SIG-M5 treated with dmso at 0.1 percent for 504 hours (cell line): ENCODE measurements at regions not wholly inside any gene's neighbourhood (a gene's known extent, or its start where the extent isn't known, plus 50 kb on each side); places are given as distances from the start of the nearest gene placed in this dataset.

Experiments
- DNase-seq: peaks from one replicate; lab custom pipeline; 2025; ENCODE audit not compliant: unreplicated experiment; lab: John Stamatoyannopoulos, UW

- DNase-seq = no peak
Measured at GRCh38 chr2:29974086-29974485, 52.7 kb upstream of the ALK start.

DNA sequence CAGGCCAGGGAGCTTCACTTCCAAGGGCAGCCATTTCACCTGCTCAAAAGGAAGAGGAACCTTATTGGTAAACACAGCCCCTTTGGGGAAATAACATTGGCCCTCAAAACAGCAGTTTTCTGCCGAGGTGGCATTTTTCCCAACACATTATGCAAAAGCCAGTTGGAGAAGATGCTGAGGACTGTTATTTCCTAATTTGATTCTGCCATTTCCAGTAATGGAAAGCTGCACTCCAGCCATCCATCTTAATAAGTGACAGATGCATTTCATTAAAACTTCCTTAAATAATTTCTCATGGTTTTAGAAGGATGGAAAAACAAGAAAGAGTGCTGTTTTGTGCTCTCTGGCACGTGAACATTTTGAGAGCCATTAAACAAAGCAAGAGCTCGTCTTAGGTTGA, 55.9 kb upstream of the ALK start:
- DNase-seq = no peak

- no peak for DNase-seq
Measured at GRCh38 chr2:29981402-29981801, 60.0 kb upstream of the ALK start.

DNA sequence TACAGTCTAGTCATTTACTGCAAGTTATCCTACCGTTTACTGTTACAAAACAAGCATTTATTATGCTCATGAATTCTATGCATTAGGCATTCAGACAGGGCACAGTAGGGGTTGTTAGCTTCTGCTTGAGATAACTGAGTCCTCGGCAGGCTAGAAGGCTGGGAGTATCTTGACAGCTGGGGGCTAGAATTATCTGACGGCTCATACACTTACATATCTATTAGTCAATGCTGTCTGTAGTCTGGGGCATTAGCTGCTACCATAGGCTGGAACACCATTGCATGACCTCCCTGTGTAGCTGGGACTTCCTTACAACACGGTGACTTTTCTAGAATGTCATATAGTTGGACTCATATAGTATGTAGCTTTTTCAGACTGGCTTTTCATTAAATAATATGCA, 61.9 kb upstream of the ALK start:
- no peak for DNase-seq

DNA sequence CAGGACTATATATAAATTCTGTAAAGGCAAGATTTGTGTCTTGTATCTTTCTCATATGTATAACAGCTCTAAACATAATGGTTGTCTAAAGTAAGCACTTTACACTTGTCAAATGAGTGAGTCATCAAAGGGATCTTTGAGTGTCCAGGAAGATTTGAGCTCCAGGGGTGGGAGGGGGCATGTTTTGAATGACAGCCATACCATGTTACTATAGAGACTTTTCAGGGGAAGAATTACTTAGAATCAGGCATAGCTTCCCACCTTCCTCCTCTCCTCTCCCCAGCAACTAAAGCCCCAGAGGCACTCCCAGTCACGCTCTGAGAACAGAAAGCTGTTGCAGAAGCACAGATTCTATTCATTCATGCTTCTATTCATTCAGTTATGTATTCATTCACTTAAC, 65.8 kb upstream of the ALK start:
- no peak for DNase-seq

DNA sequence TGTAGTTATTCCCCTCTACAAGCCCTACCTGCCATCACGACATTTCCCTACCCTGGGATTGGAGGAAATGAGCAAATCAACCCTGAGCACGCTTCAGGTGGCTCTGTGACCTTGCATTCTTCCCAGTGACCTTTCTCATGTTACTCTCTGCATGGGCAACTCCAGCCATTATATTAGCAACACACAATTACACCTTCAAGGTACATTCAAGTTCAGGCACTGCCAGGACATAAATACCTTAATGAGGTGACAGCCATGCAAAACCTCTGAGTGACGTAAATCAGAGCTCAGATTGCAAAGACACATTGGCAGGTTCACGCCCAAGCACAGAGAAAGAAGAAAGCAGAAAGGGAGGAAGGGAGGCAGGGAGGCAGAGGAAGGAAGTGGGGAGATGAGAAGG, 68.7 kb upstream of the ALK start:
- DNase-seq = no peak

GRCh38 chr2:29991086-29991485, 69.7 kb upstream of the ALK start:
- DNase-seq = no peak

GRCh38 chr2:29995241-29995640, 73.9 kb upstream of the ALK start:
- no peak for DNase-seq

DNA sequence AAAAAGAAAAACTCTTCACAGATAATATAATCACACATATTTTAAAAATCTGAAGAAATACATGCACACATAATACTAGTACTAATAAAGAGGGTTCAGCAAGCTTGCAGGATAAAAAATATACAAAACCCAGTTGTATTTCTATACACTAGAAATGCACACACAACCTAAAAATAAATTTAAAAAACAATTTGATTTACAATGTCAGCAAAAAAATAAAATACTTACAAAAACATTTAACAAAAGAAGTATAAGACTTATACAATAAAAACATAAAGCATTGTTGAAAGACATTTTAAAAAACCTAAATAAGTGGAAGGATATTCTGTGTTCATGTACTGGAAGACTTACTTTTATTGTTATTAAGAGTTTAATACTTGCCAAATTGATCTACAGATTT, 81.7 kb upstream of the ALK start:
- DNase-seq = no peak

- DNase-seq = no peak
Measured at GRCh38 chr2:30022444-30023071, 101.2 kb upstream of the ALK start.

DNA sequence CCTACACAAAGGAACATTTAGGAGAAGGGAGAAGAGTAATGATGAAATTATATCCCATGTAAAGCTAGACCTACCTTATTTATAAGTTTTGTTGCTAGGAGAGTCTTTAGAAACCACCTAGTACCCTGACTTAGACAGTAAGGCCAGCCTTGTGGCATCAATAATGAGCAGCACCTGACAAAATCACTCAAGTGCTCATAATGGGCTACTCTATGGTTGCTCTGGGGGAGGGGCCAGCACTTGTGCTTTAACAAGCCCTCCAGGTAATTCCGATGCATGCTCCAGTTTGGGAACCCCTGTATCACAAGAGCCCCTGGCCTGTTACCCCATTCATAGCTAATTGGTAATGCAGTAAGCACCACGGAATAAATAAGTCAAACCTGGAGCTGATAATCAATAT, 102.9 kb upstream of the ALK start:
- no peak for DNase-seq

DNA sequence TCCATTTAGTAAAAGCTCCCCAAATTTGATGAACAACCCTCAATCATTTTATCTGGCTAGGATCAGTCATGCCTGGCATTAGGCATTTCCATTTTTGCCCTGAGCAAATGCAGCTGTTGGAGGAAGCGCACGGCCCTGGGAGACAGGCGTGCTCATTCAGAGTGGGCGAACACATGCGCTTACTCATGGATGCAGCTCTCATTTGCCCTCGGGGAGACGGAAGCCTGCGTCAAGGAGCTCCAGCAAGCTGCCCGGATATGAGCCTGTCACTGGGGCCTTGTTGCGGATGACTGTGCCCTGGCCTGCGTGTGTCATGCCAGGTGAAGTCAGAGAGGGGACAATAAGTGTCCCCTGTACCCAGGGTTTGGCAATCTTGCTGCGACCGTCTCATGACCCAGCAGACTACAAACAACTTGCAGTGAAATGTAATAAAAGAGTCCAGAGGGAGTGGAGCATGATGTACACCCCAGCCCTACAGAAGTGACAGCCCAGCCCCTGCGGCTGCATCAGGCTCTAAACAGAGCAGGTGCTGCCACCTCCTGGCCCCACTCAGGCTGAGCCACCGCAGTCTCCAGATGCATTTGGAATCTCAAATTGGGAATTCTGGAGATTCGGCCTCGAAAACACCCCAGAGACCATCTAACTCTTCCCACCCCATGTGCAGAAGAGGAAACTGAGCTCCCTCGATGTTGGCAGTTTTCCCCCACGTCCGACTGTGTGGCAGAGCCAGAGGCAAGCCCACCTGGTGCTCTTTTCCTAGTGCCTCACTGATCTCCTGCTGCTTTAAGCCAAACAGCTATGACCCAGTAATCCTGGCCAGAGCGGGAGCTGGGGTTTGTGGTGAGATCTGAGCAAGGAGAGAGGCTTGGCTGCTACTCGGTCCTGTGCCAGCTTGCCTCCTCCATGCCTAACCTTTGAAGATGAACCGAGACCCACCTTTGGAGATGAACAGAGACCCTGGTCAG, 105.0 kb upstream of the ALK start:
- no peak for DNase-seq

GRCh38 chr2:30029804-30030203, 108.4 kb upstream of the ALK start:
- DNase-seq = no peak

- peak; percentile 11 for DNase-seq
Measured at GRCh38 chr2:30030361-30030760, 109.0 kb upstream of the ALK start.

- no peak for DNase-seq
Measured at GRCh38 chr2:30031184-30031583, 109.8 kb upstream of the ALK start.

DNA sequence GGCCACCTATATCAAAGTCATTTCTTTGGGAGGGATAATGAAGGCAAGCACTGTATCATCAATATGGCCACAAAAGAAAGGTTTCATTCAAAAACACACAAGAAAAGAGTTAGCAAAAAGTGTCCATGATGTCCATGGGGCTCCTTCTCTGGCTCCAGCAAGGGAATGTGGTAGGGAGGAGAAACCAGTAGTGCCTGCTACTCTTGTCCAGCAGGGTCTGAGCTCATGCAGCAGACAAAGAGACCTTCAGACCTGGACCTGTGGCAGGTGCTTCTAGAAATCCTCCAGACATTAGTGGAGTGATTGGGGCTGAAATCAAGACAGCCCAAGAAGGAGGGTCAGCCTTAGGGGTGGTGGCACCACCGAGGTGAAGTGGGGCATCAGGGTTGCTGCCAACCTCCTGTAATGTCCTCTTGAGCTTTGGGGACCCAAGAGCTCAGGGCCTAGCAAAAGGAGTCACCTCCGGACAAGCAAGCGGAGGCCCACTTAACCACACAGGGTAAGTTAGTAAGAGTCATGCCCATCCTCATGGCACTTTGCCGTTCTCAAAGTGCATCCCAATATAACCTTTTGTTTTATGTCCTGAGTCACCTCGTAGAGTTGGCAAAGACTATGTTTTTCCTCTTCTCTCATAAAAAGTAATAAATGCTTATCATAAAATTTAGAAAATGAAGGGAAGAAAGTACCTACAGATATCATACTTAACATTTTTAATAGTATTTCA, 112.6 kb upstream of the YPEL5 start:
- no peak for DNase-seq

- DNase-seq = no peak
Measured at GRCh38 chr2:30037016-30037415, 109.8 kb upstream of the YPEL5 start.

DNA sequence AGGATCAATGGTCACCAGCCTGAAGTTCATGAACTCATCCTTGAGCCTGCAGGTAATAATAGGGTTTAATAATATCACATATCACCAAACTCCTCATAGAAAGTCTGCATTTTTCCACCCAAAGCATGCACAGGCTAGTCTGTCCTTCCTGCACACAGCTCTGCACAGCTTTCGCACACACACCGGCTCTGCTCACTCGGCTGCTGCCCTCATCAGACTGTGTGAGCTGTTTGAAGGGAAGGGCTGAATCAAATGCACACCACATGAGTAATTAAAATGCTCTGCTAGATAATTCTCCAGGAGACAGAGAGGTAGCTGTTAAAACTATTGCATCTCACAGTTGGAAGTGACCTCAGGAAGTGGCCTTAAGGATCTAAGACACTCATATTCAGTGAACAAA, 108.4 kb upstream of the YPEL5 start:
- DNase-seq = no peak

GRCh38 chr2:30039101-30039500, 107.7 kb upstream of the YPEL5 start:
- no peak for DNase-seq

DNA sequence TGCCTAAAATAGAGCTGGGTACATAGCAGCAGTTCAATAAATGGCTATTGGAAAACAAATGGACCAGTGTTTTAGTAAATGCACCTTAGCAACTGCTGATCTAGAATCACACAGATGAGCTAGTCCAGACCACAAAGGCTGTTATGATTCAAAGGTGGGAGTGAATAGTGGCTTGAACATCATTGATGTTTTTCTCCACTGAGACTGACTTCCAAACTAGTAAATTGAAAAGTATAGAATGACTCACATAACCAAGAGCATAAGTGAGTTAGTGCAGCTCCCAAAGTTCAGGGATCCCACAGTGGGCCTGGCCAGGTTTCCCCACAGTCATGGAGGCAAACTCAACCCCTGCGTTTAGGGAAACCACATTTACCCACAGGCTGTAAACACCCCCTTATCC, 106.7 kb upstream of the YPEL5 start:
- no peak for DNase-seq

DNA sequence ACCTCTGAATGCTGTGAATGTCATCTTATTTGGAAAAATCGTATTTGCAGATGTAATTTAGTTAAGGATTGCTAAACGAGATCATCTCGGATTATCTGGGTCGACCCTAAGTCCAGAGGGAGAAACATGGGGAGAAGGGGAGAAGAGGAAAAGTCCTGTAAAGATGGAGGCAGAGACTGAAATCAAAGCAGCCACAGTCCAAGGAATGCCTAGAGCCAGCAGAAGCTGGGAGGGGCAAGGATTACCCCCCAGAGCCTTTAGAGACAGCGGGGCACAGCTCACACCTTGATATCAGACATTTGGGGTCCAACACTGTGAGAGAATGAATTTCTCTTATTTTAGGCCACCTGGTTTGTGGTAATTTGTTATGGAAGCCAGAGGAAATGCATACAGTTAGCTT, 104.9 kb upstream of the YPEL5 start:
- DNase-seq = no peak

DNA sequence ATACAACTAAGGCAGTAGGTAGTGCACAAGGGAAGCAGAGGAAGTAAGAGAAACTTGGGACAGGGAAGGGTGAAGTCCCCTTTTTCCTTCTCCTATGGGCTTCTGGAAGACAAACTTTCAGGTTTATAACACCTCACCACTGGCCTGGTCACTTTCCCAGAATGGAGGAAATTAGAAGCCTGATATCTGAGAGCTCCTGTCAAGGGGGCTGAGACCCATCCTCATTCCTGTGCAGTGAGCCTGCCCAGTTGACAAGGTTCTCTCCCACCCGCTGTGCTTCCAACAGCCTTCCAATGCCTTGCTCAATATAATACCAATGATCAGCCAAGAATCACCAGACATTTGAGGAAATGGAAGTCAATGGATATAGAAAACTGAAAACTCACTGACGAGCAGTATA, 100.4 kb upstream of the YPEL5 start:
- DNase-seq = no peak
